CD1c-positive myeloid dendritic cell (primary cell): ENCODE measurements at regions not wholly inside any gene's neighbourhood (a gene's known extent, or its start where the extent isn't known, plus 50 kb on each side); places are given as distances from the start of the nearest gene placed in this dataset.
"Not testable (repeated sequence)": the region's sequence is repeated elsewhere in the genome, so short reads cannot be mapped to it uniquely, and the experiment has no call there.

Experiments used
- DNase-seq: peaks from one replicate; pipeline ENCODE4 v3.0.0-alpha.2; 2016; ENCODE audit errors: extremely low spot score

- no peak for DNase-seq
These were observed 127.5 kb downstream of the VPREB1 start for GRCh38 chr22:22372086-22372485.

- no peak for DNase-seq
These were observed 129.6 kb downstream of the VPREB1 start for GRCh38 chr22:22374163-22374562.

GRCh38 chr22:22374579-22374978 is 130.0 kb downstream of the VPREB1 start:
- DNase-seq: no peak

GRCh38 chr22:22375576-22376351 is 131.2 kb downstream of the VPREB1 start:
- no peak for DNase-seq

GRCh38 chr22:22376352-22376706 is 131.7 kb downstream of the VPREB1 start:
- DNase-seq: no peak

GRCh38 chr22:22376884-22377283 is 131.7 kb downstream of the ZNF280B start:
- DNase-seq: not testable (repeated sequence)

- DNase-seq: no peak
These were observed 131.2 kb downstream of the ZNF280B start for GRCh38 chr22:22377335-22377734.

- no peak for DNase-seq
These were observed 129.8 kb downstream of the ZNF280B start for GRCh38 chr22:22378446-22379415.

- DNase-seq: no peak
These were observed 128.2 kb downstream of the ZNF280B start for GRCh38 chr22:22380098-22381030.

GRCh38 chr22:22381292-22381691 is 127.2 kb downstream of the ZNF280B start:
- not testable (repeated sequence) for DNase-seq

- DNase-seq: no peak
These were observed 124.3 kb downstream of the ZNF280B start for GRCh38 chr22:22384267-22384666.

GRCh38 chr22:22384668-22385244 is 123.8 kb downstream of the ZNF280B start:
- no peak for DNase-seq

GRCh38 chr22:22386602-22387385 is 121.7 kb downstream of the ZNF280B start:
- DNase-seq: no peak

- DNase-seq: no peak
These were observed 121.2 kb downstream of the ZNF280B start for GRCh38 chr22:22387386-22387736.

GRCh38 chr22:22388090-22388489 is 120.5 kb downstream of the ZNF280B start:
- DNase-seq: no peak

GRCh38 chr22:22388494-22388893 is 120.0 kb downstream of the ZNF280B start:
- no peak for DNase-seq

GRCh38 chr22:22389467-22389866 is 119.1 kb downstream of the ZNF280B start:
- no peak for DNase-seq

GRCh38 chr22:22390989-22391388 is 117.6 kb downstream of the ZNF280B start:
- no peak for DNase-seq

- no peak for DNase-seq
These were observed 117.0 kb downstream of the ZNF280B start for GRCh38 chr22:22391543-22391942.

- no peak for DNase-seq
These were observed 116.4 kb downstream of the ZNF280B start for GRCh38 chr22:22392131-22392530.

GRCh38 chr22:22394591-22394990 is 114.0 kb downstream of the ZNF280B start:
- no peak for DNase-seq
